ENCODE measurements at regions not wholly inside any gene's neighbourhood (a gene's known extent, or its start where the extent isn't known, plus 50 kb on each side); places are given as distances from the start of the nearest gene placed in this dataset.

GRCh38 chr1:238063454-238063853 lies 172.7 kb upstream of the ZP4 start:
- Histone ChIP-seq H3K4me1 (no peaks in the 10 kb centered on the region), H3K36me3 (no peaks in the 10 kb centered on the region), H3K27me3 (no peaks in the 10 kb centered on the region), H3K27ac (no peak overlapping the region), H3K4me3 (no peak overlapping the region), H3K9me3 (no peaks in the 10 kb centered on the region)
- no peak for DNase-seq (ENCODE audit: extremely low spot score in 2 of 2)
- intact Hi-C loops (cut with DNase I), result no loop called here
- TF ChIP-seq, protein P1, sequence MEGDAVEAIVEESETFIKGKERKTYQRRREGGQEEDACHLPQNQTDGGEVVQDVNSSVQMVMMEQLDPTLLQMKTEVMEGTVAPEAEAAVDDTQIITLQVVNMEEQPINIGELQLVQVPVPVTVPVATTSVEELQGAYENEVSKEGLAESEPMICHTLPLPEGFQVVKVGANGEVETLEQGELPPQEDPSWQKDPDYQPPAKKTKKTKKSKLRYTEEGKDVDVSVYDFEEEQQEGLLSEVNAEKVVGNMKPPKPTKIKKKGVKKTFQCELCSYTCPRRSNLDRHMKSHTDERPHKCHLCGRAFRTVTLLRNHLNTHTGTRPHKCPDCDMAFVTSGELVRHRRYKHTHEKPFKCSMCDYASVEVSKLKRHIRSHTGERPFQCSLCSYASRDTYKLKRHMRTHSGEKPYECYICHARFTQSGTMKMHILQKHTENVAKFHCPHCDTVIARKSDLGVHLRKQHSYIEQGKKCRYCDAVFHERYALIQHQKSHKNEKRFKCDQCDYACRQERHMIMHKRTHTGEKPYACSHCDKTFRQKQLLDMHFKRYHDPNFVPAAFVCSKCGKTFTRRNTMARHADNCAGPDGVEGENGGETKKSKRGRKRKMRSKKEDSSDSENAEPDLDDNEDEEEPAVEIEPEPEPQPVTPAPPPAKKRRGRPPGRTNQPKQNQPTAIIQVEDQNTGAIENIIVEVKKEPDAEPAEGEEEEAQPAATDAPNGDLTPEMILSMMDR (IDR thresholded peaks at IDR 0.05), result no peak
- TF ChIP-seq POLR2AphosphoS5 (IDR thresholded peaks at IDR 0.05; ENCODE audit: insufficient read depth in 1 of 2, low read depth in 1 of 2) (no peak), POLR2A (IDR thresholded peaks at IDR 0.05) (no peak)

DNA sequence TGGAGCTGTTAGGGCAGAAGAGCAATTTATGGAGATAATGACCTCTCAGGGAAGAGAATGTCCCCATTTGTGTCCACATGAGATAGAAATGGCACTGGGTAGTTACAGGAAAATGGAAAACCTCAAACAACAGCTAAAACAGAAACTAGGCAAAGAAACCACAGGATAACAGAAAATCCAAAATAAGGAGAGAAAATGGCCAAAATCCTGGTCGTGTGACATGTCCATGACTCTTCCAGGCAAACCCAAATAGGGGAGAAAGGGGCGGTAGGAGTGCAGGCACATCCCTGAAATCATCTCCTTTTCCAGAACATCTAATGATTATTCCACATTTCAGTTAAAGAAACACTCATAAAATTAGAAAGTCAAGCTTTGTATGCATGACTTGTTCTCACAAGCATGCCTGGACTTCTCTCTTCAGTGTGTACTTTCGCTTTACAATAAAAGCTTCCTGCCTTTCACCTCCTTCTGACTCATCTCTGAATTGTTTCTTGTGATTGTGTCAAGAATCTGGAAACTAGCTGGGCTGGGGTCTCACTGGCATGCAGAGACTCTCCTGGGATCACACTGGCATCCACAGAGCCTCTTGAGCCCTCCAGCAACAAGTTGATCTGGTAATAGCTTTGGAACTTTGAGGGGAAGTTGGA lies 171.4 kb upstream of the ZP4 start:
- Histone ChIP-seq H3K36me3 (no peaks in the 10 kb centered on the region), H3K4me1 (no peaks in the 10 kb centered on the region), H3K9me3 (no peaks in the 10 kb centered on the region), H3K27me3 (no peaks in the 10 kb centered on the region), H3K4me3 (no peak overlapping the region), H3K27ac (no peak overlapping the region)
- no peak for DNase-seq (ENCODE audit: extremely low spot score in 2 of 2)
- TF ChIP-seq POLR2A (IDR thresholded peaks at IDR 0.05) (no peak), POLR2AphosphoS5 (IDR thresholded peaks at IDR 0.05; ENCODE audit: insufficient read depth in 1 of 2, low read depth in 1 of 2) (no peak)
- TF ChIP-seq, protein P1 (IDR thresholded peaks at IDR 0.05), result no peak
- intact Hi-C loops (cut with DNase I), result no loop called here

DNA sequence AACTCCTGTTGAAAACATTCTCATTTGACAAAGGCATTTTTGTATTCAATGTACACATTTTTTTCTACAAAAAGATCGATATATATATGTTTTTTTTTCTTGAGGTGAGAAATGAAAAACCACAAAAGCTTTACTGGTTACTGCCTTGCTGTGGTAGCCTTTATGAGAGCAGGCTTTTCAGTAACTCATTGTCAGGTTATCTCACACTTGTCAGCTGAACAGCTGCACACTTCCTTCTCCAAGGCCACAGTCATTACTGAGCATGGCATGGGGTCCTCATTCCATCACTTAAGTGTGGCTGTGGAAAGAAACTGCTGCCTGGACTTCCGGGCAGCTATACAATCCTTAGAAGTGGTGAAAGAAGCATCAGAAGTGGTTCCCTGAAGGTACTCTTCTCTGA lies 169.3 kb upstream of the ZP4 start:
- Histone ChIP-seq H3K4me3 (no peak overlapping the region), H3K27ac (no peak overlapping the region), H3K9me3 (no peaks in the 10 kb centered on the region), H3K36me3 (no peaks in the 10 kb centered on the region), H3K4me1 (no peaks in the 10 kb centered on the region), H3K27me3 (no peaks in the 10 kb centered on the region)
- no peak for TF ChIP-seq POLR2A (IDR thresholded peaks at IDR 0.05)
- no peak for DNase-seq (ENCODE audit: extremely low spot score in 2 of 2)
- intact Hi-C loops (cut with DNase I), result no loop called here

DNA sequence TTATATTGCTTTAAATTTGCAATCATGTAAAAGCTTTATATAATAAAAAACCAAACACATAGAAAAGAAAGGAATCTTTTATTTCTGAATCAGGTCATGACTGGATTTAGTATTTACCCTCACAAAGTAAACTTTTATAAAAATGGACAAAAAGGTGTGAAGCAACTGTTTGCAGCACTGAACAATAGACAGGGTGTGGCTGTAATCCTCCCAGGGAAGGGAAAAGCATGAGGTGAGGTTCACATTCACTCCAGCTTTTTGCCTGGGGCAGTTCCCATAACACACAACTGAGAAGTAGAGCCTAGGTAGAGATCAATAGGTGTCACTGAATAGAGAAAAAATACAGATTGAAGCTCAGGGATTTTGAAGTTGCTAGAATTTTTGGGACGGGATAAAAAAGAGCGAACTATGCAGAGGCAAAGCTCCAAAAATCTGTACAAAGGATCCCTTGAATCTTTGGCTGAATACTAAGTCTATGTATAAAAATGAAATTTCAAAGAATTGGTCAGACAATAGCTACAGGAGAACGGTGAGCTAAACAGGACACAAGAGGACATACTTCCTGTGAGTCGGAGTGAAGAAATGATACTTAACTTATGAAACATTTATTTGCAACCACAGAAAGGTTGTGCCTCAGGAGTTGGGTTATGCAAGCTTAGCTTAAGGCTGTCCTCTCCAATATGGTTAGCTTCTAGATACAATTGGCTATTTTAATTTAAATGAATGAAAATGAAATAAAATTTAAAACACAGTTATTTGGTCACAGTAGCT lies 162.0 kb upstream of the ZP4 start:
- no peaks in the 10 kb centered on the region for H3K9me3 ChIP-seq
- H3K27me3 ChIP-seq, result no peaks in the 10 kb centered on the region
- H3K27ac ChIP-seq, result no peak overlapping the region
- DNase-seq (ENCODE audit: extremely low spot score in 2 of 2), result no peak
- H3K4me1 ChIP-seq, result no peaks in the 10 kb centered on the region
- no peaks in the 10 kb centered on the region for H3K36me3 ChIP-seq
- intact Hi-C loops (cut with DNase I), result no loop called here
- H3K4me3 ChIP-seq, result no peak overlapping the region
- TF ChIP-seq POLR2A (IDR thresholded peaks at IDR 0.05) (no peak), POLR2AphosphoS5 (IDR thresholded peaks at IDR 0.05; ENCODE audit: insufficient read depth in 1 of 2, low read depth in 1 of 2) (no peak)
- TF ChIP-seq, protein P1 (IDR thresholded peaks at IDR 0.05), result no peak

DNA sequence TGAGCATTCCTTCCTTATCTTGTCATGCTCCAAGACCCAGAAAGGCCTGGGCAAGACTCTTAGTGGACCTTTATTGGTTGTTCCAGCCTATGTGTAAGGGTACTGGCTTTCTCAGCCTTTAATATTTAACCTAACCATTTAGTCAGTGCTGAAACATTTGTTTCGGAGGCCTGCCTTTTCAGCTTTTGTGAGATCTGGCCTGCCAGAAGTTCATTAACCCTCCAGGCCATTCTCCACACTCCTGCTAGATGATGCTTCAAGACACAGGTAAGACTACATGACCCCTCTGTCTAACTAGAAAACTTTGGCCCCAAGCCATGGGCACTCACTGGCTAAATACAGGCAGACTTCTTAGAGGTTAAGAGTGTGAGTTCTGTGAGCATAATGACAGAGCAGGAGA lies 138.4 kb upstream of the ZP4 start:
- Histone ChIP-seq H3K27ac (no peak overlapping the region), H3K27me3 (no peaks in the 10 kb centered on the region), H3K4me3 (no peak overlapping the region), H3K4me1 (no peaks in the 10 kb centered on the region), H3K36me3 (no peaks in the 10 kb centered on the region), H3K9me3 (no peaks in the 10 kb centered on the region)
- TF ChIP-seq POLR2A (IDR thresholded peaks at IDR 0.05) (no peak), POLR2AphosphoS5 (IDR thresholded peaks at IDR 0.05; ENCODE audit: insufficient read depth in 1 of 2, low read depth in 1 of 2) (no peak)
- TF ChIP-seq, protein P1 (IDR thresholded peaks at IDR 0.05), result no peak
- DNase-seq (ENCODE audit: extremely low spot score in 2 of 2), result no peak
- intact Hi-C loops (cut with DNase I), result no loop called here

Measured in vagina (tissue), 2 donors.